Activated naive CD8-positive, alpha-beta T cell treated with anti-CD3 and anti-CD28 coated beads, Interleukin-2, amount 50 U/mL, for 24 hours (primary cell): ENCODE measurements at regions not wholly inside any gene's neighbourhood (a gene's known extent, or its start where the extent isn't known, plus 50 kb on each side); places are given as distances from the start of the nearest gene placed in this dataset.

Experiments
- ATAC-seq: fragments of 150-1000 bp; cut with Tn5 transposase; one replicate; pipeline ENCODE4 v1.10.0; 2021
- DNase-seq: peaks from one replicate; pipeline ENCODE4 v3.0.0; 2021
- H3K27ac Mint-ChIP-seq: one replicate; pipeline ENCODE4 v1.8.0; 2021; ENCODE audit warnings: mild to moderate bottlenecking, mixed read lengths
- H3K27me3 Mint-ChIP-seq: one replicate; pipeline ENCODE4 v1.8.0; 2021; ENCODE audit warnings: mixed read lengths
- H3K36me3 Mint-ChIP-seq: one replicate; pipeline ENCODE4 v1.8.0; 2021; ENCODE audit warnings: low read depth, mixed read lengths
- H3K4me1 Mint-ChIP-seq: one replicate; pipeline ENCODE4 v1.8.0; 2021; ENCODE audit warnings: mixed read lengths
- H3K4me3 Mint-ChIP-seq: one replicate; pipeline ENCODE4 v1.8.0; 2021; ENCODE audit warnings: mild to moderate bottlenecking, moderate library complexity, mixed read lengths
- H3K9me3 Mint-ChIP-seq: one replicate; pipeline ENCODE4 v1.8.0; 2021; ENCODE audit warnings: mixed read lengths

GRCh38 chr7:25663877-25664276 lies 435.6 kb upstream of the NPVF start:
- Mint-ChIP-seq H3K4me1 (no peaks in the 10 kb centered on the region), H3K36me3 (no peaks in the 10 kb centered on the region), H3K27me3 (peaks cover 4% of the 10 kb centered on the region), H3K9me3 (no peaks in the 10 kb centered on the region), H3K4me3 (no peak overlapping the region), H3K27ac (no peak overlapping the region)
- DNase-seq (no peak), ATAC-seq (no peak)

- no peak for DNase-seq
- Mint-ChIP-seq H3K27me3 (peaks cover 6% of the 10 kb centered on the region), H3K9me3 (no peaks in the 10 kb centered on the region), H3K4me3 (no peak overlapping the region), H3K4me1 (no peaks in the 10 kb centered on the region), H3K27ac (peak overlapping the region; percentile 3), H3K36me3 (no peaks in the 10 kb centered on the region)
- no peak for ATAC-seq
These were observed 436.3 kb upstream of the NPVF start for GRCh38 chr7:25664593-25664992.

- ATAC-seq = no peak
- H3K36me3 Mint-ChIP-seq = no peaks in the 10 kb centered on the region
- H3K9me3 Mint-ChIP-seq = no peaks in the 10 kb centered on the region
- peaks cover 6% of the 10 kb centered on the region for H3K27me3 Mint-ChIP-seq
- H3K27ac Mint-ChIP-seq = no peak overlapping the region
- no peak for DNase-seq
- no peak overlapping the region for H3K4me3 Mint-ChIP-seq
- H3K4me1 Mint-ChIP-seq = no peaks in the 10 kb centered on the region
These were observed 437.1 kb upstream of the NPVF start for GRCh38 chr7:25665374-25665773.

- no peaks in the 10 kb centered on the region for H3K4me1 Mint-ChIP-seq
- ATAC-seq (no peak), DNase-seq (no peak)
- H3K27me3 Mint-ChIP-seq = peaks cover 6% of the 10 kb centered on the region
- H3K36me3 Mint-ChIP-seq = no peaks in the 10 kb centered on the region
- H3K27ac Mint-ChIP-seq = no peak overlapping the region
- H3K4me3 Mint-ChIP-seq = no peak overlapping the region
- H3K9me3 Mint-ChIP-seq = no peaks in the 10 kb centered on the region
These were observed 437.8 kb upstream of the NPVF start for GRCh38 chr7:25665903-25666670.

- Mint-ChIP-seq H3K27me3 (peaks cover 6% of the 10 kb centered on the region), H3K4me3 (no peak overlapping the region), H3K4me1 (no peaks in the 10 kb centered on the region), H3K9me3 (no peaks in the 10 kb centered on the region), H3K36me3 (no peaks in the 10 kb centered on the region), H3K27ac (no peak overlapping the region)
- no peak for DNase-seq
- no peak for ATAC-seq
These were observed 438.4 kb upstream of the NPVF start for GRCh38 chr7:25666671-25667060.

- Mint-ChIP-seq H3K9me3 (no peaks in the 10 kb centered on the region), H3K4me1 (no peaks in the 10 kb centered on the region), H3K27ac (no peak overlapping the region), H3K4me3 (no peak overlapping the region), H3K36me3 (no peaks in the 10 kb centered on the region), H3K27me3 (peaks cover 6% of the 10 kb centered on the region)
- ATAC-seq (no peak), DNase-seq (no peak)
These were observed 441.0 kb upstream of the NPVF start for GRCh38 chr7:25669281-25669781.

GRCh38 chr7:25669961-25670841 lies 441.9 kb upstream of the NPVF start:
- H3K27me3 Mint-ChIP-seq = peaks cover 3% of the 10 kb centered on the region
- no peak overlapping the region for H3K27ac Mint-ChIP-seq
- no peaks in the 10 kb centered on the region for H3K9me3 Mint-ChIP-seq
- no peak for ATAC-seq
- no peaks in the 10 kb centered on the region for H3K4me1 Mint-ChIP-seq
- H3K36me3 Mint-ChIP-seq = no peaks in the 10 kb centered on the region
- no peak overlapping the region for H3K4me3 Mint-ChIP-seq
- no peak for DNase-seq

- Mint-ChIP-seq H3K9me3 (no peaks in the 10 kb centered on the region), H3K4me1 (no peaks in the 10 kb centered on the region), H3K27me3 (peaks cover 3% of the 10 kb centered on the region), H3K4me3 (no peak overlapping the region), H3K27ac (no peak overlapping the region), H3K36me3 (no peaks in the 10 kb centered on the region)
- ATAC-seq = no peak
- DNase-seq = no peak
These were observed 442.8 kb upstream of the NPVF start for GRCh38 chr7:25671111-25671510.

GRCh38 chr7:25672496-25672895 lies 444.2 kb upstream of the NPVF start:
- Mint-ChIP-seq H3K4me3 (no peak overlapping the region), H3K9me3 (no peaks in the 10 kb centered on the region), H3K27me3 (peaks cover 3% of the 10 kb centered on the region)

GRCh38 chr7:25675789-25676474 lies 447.6 kb upstream of the NPVF start:
- Mint-ChIP-seq H3K9me3 (no peaks in the 10 kb centered on the region), H3K4me3 (no peak overlapping the region), H3K27me3 (no peaks in the 10 kb centered on the region), H3K27ac (no peak overlapping the region), H3K36me3 (no peaks in the 10 kb centered on the region), H3K4me1 (no peaks in the 10 kb centered on the region)
- ATAC-seq (no peak), DNase-seq (no peak)

More at GRCh38 chr7:25672496-25672895, 444.2 kb upstream of the NPVF start:
- H3K27ac Mint-ChIP-seq = no peak overlapping the region
- DNase-seq (no peak), ATAC-seq (no peak)
- no peaks in the 10 kb centered on the region for H3K36me3 Mint-ChIP-seq
- no peaks in the 10 kb centered on the region for H3K4me1 Mint-ChIP-seq

- H3K27me3 Mint-ChIP-seq = no peaks in the 10 kb centered on the region
These were observed 449.3 kb upstream of the NPVF start for GRCh38 chr7:25677595-25677994.

GRCh38 chr7:25678215-25678614 lies 449.9 kb upstream of the NPVF start:
- no peak for DNase-seq
- Mint-ChIP-seq H3K36me3 (no peaks in the 10 kb centered on the region), H3K9me3 (no peaks in the 10 kb centered on the region), H3K27ac (no peak overlapping the region), H3K4me1 (no peaks in the 10 kb centered on the region), H3K4me3 (no peak overlapping the region), H3K27me3 (no peaks in the 10 kb centered on the region)
- ATAC-seq = no peak

More at GRCh38 chr7:25677595-25677994, 449.3 kb upstream of the NPVF start:
- DNase-seq (no peak), ATAC-seq (no peak)
- no peak overlapping the region for H3K4me3 Mint-ChIP-seq
- H3K36me3 Mint-ChIP-seq = no peaks in the 10 kb centered on the region
- H3K9me3 Mint-ChIP-seq = no peaks in the 10 kb centered on the region
- H3K27ac Mint-ChIP-seq = no peak overlapping the region
- no peaks in the 10 kb centered on the region for H3K4me1 Mint-ChIP-seq

GRCh38 chr7:25680636-25681035 lies 452.4 kb upstream of the NPVF start:
- peaks cover 8% of the 10 kb centered on the region for H3K4me1 Mint-ChIP-seq
- ATAC-seq (no peak), DNase-seq (no peak)
- H3K36me3 Mint-ChIP-seq = no peaks in the 10 kb centered on the region
- no peaks in the 10 kb centered on the region for H3K27me3 Mint-ChIP-seq
- no peak overlapping the region for H3K27ac Mint-ChIP-seq
- H3K9me3 Mint-ChIP-seq = no peaks in the 10 kb centered on the region
- no peak overlapping the region for H3K4me3 Mint-ChIP-seq

- no peak for DNase-seq
- H3K9me3 Mint-ChIP-seq = no peaks in the 10 kb centered on the region
- H3K4me1 Mint-ChIP-seq = peaks cover 8% of the 10 kb centered on the region
- H3K4me3 Mint-ChIP-seq = no peak overlapping the region
- no peaks in the 10 kb centered on the region for H3K36me3 Mint-ChIP-seq
- H3K27me3 Mint-ChIP-seq = no peaks in the 10 kb centered on the region
- no peak overlapping the region for H3K27ac Mint-ChIP-seq
- ATAC-seq = no peak
These were observed 456.1 kb upstream of the NPVF start for GRCh38 chr7:25684360-25684759.
